Left ventricle myocardium inferior (tissue), 1 donor: ENCODE measurements at regions not wholly inside any gene's neighbourhood (a gene's known extent, or its start where the extent isn't known, plus 50 kb on each side); places are given as distances from the start of the nearest gene placed in this dataset.

Source experiments
- DNase-seq: peaks from one replicate; pipeline ENCODE4 v3.0.0-alpha.2; 2020
- H3K27ac ChIP-seq: fragments of 200-600 bp; replicated peaks from 2 replicates; pipeline ENCODE4 v1.8.0; 2021
- H3K27me3 ChIP-seq: fragments of 200-600 bp; 2 replicates; pipeline ENCODE4 v1.8.0; 2021; ENCODE audit warnings: low read depth
- H3K36me3 ChIP-seq: fragments of 200-600 bp; 2 replicates; pipeline ENCODE4 v1.8.0; 2021
- H3K4me1 ChIP-seq: fragments of 200-600 bp; 2 replicates; pipeline ENCODE4 v1.8.0; 2021
- H3K4me3 ChIP-seq: fragments of 200-600 bp; 2 replicates; pipeline ENCODE4 v1.8.0; 2021; ENCODE audit warnings: mild to moderate bottlenecking, moderate library complexity
- H3K9me3 ChIP-seq: fragments of 200-600 bp; replicated peaks from 2 replicates; pipeline ENCODE4 v1.8.0; 2021
- intact Hi-C: fragments of 100-400 bp; cut with micrococcal nuclease; formaldehyde crosslinking; loops from one replicate; pipeline ENCODE4 v1.11.0; 2022
- TF ChIP-seq, protein P1 (sequence below): fragments of 200-600 bp; IDR thresholded peaks from 2 replicates; pipeline ENCODE4 v1.8.0; 2021; ENCODE audit warnings: antibody characterized with exemption, mild to moderate bottlenecking, borderline replicate concordance
- donor health status: DM: no; HTN: yes; CAD: no; lungs with severe emphysema.

GRCh38 chr9:91044354-91044753 lies 242.7 kb downstream of the SYK start:
- DNase-seq: no peak
- TF ChIP-seq, protein P1, sequence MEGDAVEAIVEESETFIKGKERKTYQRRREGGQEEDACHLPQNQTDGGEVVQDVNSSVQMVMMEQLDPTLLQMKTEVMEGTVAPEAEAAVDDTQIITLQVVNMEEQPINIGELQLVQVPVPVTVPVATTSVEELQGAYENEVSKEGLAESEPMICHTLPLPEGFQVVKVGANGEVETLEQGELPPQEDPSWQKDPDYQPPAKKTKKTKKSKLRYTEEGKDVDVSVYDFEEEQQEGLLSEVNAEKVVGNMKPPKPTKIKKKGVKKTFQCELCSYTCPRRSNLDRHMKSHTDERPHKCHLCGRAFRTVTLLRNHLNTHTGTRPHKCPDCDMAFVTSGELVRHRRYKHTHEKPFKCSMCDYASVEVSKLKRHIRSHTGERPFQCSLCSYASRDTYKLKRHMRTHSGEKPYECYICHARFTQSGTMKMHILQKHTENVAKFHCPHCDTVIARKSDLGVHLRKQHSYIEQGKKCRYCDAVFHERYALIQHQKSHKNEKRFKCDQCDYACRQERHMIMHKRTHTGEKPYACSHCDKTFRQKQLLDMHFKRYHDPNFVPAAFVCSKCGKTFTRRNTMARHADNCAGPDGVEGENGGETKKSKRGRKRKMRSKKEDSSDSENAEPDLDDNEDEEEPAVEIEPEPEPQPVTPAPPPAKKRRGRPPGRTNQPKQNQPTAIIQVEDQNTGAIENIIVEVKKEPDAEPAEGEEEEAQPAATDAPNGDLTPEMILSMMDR: no peak
- Histone ChIP-seq H3K4me1 (no peaks in the 10 kb centered on the region), H3K4me3 (no peak overlapping the region), H3K36me3 (no peaks in the 10 kb centered on the region), H3K27ac (no peak overlapping the region), H3K27me3 (peaks cover 40% of the 10 kb centered on the region), H3K9me3 (no peaks in the 10 kb centered on the region)
- intact Hi-C loops: no loop called here

DNA sequence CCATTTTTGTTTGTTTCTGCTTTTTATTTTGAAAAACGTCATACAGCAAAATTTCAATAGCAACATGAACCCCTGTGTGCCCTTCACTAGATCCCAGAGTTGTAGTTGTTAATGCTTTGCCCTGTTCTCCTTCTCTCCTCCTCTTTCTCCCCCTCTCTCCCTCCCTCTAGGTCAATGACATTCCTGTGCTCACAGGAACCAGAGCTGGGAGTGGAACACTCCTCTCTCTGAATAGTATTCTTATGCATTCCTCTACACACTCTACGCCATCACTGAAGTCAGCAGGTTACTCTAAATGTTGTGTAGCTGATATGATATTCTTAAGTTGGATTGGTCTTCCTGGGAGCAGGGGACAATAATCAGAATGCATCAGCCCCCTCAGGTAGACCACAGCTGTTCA lies 243.4 kb downstream of the SYK start:
- TF ChIP-seq, protein P1: no peak
- no peak for DNase-seq
- no peaks in the 10 kb centered on the region for H3K36me3 ChIP-seq
- peaks cover 40% of the 10 kb centered on the region for H3K27me3 ChIP-seq
- no peaks in the 10 kb centered on the region for H3K9me3 ChIP-seq
- H3K4me3 ChIP-seq: no peak overlapping the region
- no peaks in the 10 kb centered on the region for H3K4me1 ChIP-seq
- H3K27ac ChIP-seq: no peak overlapping the region
- intact Hi-C loops: no loop called here

DNA sequence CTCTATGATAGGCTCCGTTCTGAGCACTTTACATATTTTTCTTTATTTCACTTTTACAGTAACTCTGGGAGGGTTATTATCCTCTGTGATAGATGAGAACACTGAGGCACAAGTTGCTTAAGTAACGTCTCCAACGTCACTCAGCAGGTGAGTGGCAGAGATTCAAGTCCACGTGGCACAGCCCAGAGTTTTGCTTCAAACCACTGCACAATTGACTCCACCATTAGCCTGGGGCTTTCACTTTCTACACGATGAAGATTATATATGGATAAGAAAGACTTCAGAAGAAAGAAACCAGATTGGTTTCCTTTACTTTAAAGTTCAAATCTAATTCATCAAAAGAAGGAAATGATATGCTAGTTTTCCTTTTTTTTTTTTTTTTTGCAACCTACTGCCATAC lies 245.9 kb downstream of the SYK start:
- no peak overlapping the region for H3K27ac ChIP-seq
- DNase-seq: no peak

GRCh38 chr9:91047993-91048607 lies 246.5 kb downstream of the SYK start:
- no peak for DNase-seq
- no peak overlapping the region for H3K4me3 ChIP-seq
- intact Hi-C loops: no loop called here
- TF ChIP-seq, protein P1: no peak
- no peaks in the 10 kb centered on the region for H3K36me3 ChIP-seq
- no peaks in the 10 kb centered on the region for H3K9me3 ChIP-seq
- H3K27ac ChIP-seq: no peak overlapping the region
- H3K27me3 ChIP-seq: peaks cover 40% of the 10 kb centered on the region
- H3K4me1 ChIP-seq: no peaks in the 10 kb centered on the region

More for the DNA sequence above, 245.9 kb downstream of the SYK start:
- H3K36me3 ChIP-seq: no peaks in the 10 kb centered on the region
- no peaks in the 10 kb centered on the region for H3K4me1 ChIP-seq
- peaks cover 40% of the 10 kb centered on the region for H3K27me3 ChIP-seq
- TF ChIP-seq, protein P1: no peak
- no peaks in the 10 kb centered on the region for H3K9me3 ChIP-seq
- intact Hi-C loops: no loop called here
- no peak overlapping the region for H3K4me3 ChIP-seq

- intact Hi-C loops: no loop called here
- H3K4me1 ChIP-seq: no peaks in the 10 kb centered on the region
- H3K36me3 ChIP-seq: no peaks in the 10 kb centered on the region
- H3K4me3 ChIP-seq: no peak overlapping the region
- no peak for DNase-seq
- no peaks in the 10 kb centered on the region for H3K9me3 ChIP-seq
- TF ChIP-seq, protein P1: no peak
- no peak overlapping the region for H3K27ac ChIP-seq
- H3K27me3 ChIP-seq: peaks cover 36% of the 10 kb centered on the region
Observed at GRCh38 chr9:91048749-91049148, 247.1 kb downstream of the SYK start.

DNA sequence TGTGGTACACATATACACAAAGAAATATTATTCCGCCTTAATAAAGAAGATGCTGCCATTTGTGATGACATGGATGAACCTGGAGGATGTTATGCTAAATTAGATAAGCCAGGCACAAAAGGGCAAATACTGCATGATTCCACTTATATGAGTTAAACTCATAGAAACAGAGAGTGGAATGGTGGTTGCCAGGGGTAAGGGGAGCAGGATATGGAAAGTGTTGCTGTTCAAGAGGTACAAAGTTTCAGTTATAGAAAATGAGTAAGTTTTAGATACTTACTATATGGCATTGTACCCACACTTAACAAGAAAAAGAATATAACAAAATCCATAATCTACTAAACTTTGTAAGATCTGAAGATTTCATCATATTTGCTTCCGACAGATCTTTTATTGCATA lies 252.2 kb downstream of the SYK start:
- Histone ChIP-seq H3K9me3 (no peaks in the 10 kb centered on the region), H3K4me1 (peaks cover 6% of the 10 kb centered on the region), H3K4me3 (no peak overlapping the region), H3K36me3 (no peaks in the 10 kb centered on the region), H3K27me3 (no peaks in the 10 kb centered on the region), H3K27ac (no peak overlapping the region)
- TF ChIP-seq, protein P1: no peak
- intact Hi-C loops: no loop called here
- no peak for DNase-seq
